HUES64 (cell line): ENCODE measurements at regions not wholly inside any gene's neighbourhood (a gene's known extent, or its start where the extent isn't known, plus 50 kb on each side); places are given as distances from the start of the nearest gene placed in this dataset.

Source experiments
- H3K27ac ChIP-seq: 2 replicates; pipeline ENCODE4 v1.7.0; 2013; ENCODE audit warnings: low read depth, low read length, inconsistent platforms
- H3K27me3 ChIP-seq: 2 replicates; pipeline ENCODE4 v1.6.1; 2013; ENCODE audit warnings: mild to moderate bottlenecking, low read length; ENCODE audit not compliant: insufficient read depth
- H3K36me3 ChIP-seq: 2 replicates; pipeline ENCODE4 v1.6.1; 2013; ENCODE audit warnings: mild to moderate bottlenecking, low read length; ENCODE audit not compliant: insufficient read depth
- H3K4me1 ChIP-seq: 2 replicates; pipeline ENCODE4 v1.6.1; 2013; ENCODE audit warnings: mild to moderate bottlenecking, low read length, moderate library complexity; ENCODE audit not compliant: insufficient read depth
- H3K4me3 ChIP-seq: 2 replicates; pipeline ENCODE4 v1.5.1; 2013; ENCODE audit warnings: mild to moderate bottlenecking, low read length, moderate library complexity
- H3K9ac ChIP-seq: 2 replicates; pipeline ENCODE4 v1.6.1; 2013; ENCODE audit warnings: mild to moderate bottlenecking, low read depth, low read length
- H3K9me3 ChIP-seq: 2 replicates; pipeline ENCODE4 v1.6.1; 2013; ENCODE audit warnings: low read depth, low read length; ENCODE audit not compliant: insufficient read depth
- WGBS: fragments of 150-250, 120-280 bp; methylation state at CpG from one replicate; pipeline ENCODE4 v1.1.7; 2013; ENCODE audit warnings: missing lambda C conversion rate; 5-methylcytosine and 5-hydroxymethylcytosine counted together

DNA sequence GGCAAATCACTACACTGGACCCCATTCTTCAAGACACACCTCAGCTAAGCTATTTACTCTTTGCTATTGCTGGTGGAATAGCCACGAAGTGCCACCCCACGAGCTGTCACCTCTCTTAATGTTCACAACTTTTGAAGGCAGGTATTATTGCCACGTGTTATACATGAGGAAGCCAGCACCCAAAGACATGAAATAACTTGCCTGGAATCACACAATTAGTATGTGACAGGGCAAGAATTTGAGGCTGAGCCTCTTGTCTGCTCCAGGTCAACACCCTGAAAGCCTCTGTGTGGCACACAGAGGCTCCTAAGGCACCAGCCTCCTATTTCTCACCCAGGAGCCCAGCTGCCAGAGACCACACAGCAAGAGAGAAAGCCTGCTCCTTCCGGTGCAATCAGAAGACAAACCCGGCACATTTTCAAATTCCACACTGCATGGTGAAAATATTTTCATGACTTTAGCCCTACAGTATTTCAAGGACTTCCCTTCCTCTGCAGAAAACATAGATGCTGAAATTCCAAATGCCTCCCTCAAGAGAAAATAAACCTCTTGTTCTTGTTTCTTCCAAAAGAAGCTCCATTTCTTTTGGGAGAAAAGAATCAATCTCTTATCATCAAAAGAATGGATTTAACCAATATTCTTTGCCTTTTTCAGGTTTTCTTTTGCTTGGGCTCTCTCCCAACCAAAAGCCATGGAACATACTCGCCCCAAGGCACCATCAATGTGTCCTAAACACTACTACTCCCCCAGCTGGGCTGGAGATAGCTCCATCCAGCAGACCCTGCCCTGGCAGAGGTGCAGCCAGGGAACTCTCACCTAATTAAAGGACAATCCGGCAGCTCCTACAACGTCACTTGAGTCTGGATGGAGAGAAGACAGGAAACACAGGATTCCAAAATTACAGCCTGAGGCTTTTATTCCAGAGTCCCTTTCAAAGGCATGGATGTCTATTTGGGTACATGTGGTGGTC, 84.7 kb upstream of the THBS1 start:
- Histone ChIP-seq H3K9ac (no peak overlapping the region), H3K4me3 (no peak overlapping the region), H3K27ac (no peak overlapping the region), H3K36me3 (no peaks in the 10 kb centered on the region), H3K27me3 (no peaks in the 10 kb centered on the region), H3K9me3 (no peaks in the 10 kb centered on the region), H3K4me1 (no peaks in the 10 kb centered on the region)
- 85% methylated on average over 8 of the region's 8 CpGs for WGBS

DNA sequence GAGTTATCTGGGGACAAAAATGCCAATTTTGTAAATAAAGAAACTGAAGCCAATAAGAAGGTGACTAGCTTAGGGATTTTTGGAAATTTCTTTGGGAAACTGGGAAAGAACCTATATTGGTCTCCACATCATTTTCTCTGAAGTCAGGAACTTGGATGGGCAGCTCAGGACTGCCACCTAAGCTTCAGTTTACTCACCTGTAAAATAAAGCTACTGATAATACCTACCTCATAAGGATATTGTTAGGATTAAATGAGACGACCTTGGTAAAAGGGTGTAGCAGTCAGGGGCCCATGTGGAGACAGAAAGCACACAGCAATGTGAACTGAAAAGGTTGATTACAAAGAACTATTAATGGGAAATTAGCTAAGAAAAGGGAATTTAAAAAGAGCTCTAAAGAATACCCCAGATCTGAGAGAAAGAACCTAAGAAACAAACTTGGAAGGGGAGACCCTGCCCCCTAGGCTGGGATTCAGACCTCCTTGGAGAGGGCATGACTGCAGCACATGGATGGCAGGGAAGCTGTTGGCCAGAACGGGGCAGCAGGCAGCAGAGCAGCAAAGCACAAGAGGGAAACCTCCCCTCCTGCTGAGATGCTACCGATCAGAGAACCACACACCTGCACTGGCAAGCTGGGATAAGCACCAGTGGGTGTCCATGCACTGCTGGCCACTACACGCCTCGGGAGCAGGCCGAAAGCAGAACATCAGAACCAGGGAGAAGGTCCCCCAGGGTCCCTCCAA, 83.7 kb upstream of the THBS1 start:
- Histone ChIP-seq H3K36me3 (no peaks in the 10 kb centered on the region), H3K9ac (no peak overlapping the region), H3K9me3 (no peaks in the 10 kb centered on the region), H3K27me3 (no peaks in the 10 kb centered on the region), H3K4me1 (no peaks in the 10 kb centered on the region), H3K27ac (no peak overlapping the region), H3K4me3 (no peak overlapping the region)
- 88% methylated on average over 6 of the region's 6 CpGs for WGBS

DNA sequence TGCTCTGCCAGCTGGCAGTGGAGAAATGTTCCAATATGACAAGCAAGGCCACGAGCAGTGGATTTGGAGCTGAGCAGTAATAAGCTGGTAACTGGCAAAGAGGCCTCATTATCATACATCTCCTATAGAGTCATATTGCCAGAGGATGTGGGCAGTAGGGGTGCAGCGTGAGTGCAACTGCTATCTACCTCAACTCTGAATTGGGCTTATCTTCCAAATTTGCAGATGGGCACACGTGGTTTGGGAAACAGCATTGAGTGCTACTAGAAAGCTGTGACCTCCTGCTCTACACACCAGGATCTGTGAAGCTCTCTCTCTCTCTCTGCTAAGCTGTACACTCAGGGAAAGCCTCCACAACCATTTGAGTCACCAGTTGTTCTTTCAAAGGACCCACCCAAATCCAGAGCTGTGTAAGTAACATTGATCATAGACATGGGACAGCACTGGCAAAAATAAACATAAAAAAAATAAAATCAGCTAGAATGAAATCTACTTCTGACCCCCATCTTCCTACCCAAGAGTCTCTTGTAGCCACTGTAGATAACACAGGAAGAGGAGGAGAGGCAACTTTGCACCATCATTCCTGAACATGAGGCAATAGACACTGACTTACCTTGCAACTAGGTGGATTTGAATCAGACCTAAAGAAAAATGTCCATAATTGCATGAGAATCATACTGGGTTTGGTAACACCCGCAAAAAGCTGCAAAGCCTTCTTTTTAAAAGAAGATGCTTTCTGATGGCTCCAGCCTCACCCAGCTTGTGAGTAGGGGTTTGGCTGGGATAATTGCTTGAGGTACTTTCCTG, 82.9 kb upstream of the THBS1 start:
- Histone ChIP-seq H3K27ac (no peak overlapping the region), H3K4me1 (no peaks in the 10 kb centered on the region), H3K4me3 (no peak overlapping the region), H3K9ac (no peak overlapping the region), H3K9me3 (no peaks in the 10 kb centered on the region), H3K27me3 (no peaks in the 10 kb centered on the region), H3K36me3 (no peaks in the 10 kb centered on the region)
- 72% methylated on average over 4 of the region's 4 CpGs for WGBS

DNA sequence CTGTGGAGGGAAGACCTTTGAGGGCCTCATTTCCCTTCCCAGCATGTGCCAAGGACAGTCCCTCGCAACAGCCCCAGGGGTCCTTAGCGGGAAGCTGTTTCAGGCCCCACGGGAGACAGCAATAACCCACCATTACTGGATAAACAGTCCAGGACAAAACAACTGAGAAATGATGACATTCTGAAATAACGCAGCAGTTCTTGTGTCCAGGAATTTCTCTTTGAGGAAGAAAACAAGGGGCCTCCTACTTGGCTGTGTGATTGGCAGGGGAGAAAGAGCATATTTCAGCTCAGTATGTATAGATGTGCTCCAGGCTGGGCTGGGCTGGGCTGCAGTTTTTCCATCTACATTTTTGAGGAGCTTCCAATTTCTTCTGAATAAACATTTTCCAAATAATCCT, 82.2 kb upstream of the THBS1 start:
- Histone ChIP-seq H3K9me3 (no peaks in the 10 kb centered on the region), H3K27me3 (no peaks in the 10 kb centered on the region), H3K27ac (no peak overlapping the region), H3K4me1 (no peaks in the 10 kb centered on the region), H3K36me3 (no peaks in the 10 kb centered on the region), H3K4me3 (no peak overlapping the region), H3K9ac (no peak overlapping the region)
- 85% methylated on average over 4 of the region's 4 CpGs for WGBS

GRCh38 chr15:39499042-39499441, 81.8 kb upstream of the THBS1 start:
- 94% methylated on average over 1 of the region's 1 CpG for WGBS
- no peaks in the 10 kb centered on the region for H3K36me3 ChIP-seq
- no peaks in the 10 kb centered on the region for H3K9me3 ChIP-seq
- no peak overlapping the region for H3K9ac ChIP-seq
- no peaks in the 10 kb centered on the region for H3K27me3 ChIP-seq
- no peaks in the 10 kb centered on the region for H3K4me1 ChIP-seq
- no peak overlapping the region for H3K4me3 ChIP-seq
- no peak overlapping the region for H3K27ac ChIP-seq

GRCh38 chr15:39499681-39500080, 81.2 kb upstream of the THBS1 start:
- no peaks in the 10 kb centered on the region for H3K9me3 ChIP-seq
- no peak overlapping the region for H3K9ac ChIP-seq
- 93% methylated on average over 4 of the region's 4 CpGs for WGBS
- H3K27ac ChIP-seq: no peak overlapping the region
- no peaks in the 10 kb centered on the region for H3K4me1 ChIP-seq
- H3K4me3 ChIP-seq: no peak overlapping the region
- no peaks in the 10 kb centered on the region for H3K27me3 ChIP-seq
- H3K36me3 ChIP-seq: no peaks in the 10 kb centered on the region

- Histone ChIP-seq H3K4me1 (no peaks in the 10 kb centered on the region), H3K9me3 (no peaks in the 10 kb centered on the region), H3K9ac (no peak overlapping the region), H3K27ac (no peak overlapping the region), H3K36me3 (no peaks in the 10 kb centered on the region), H3K4me3 (no peak overlapping the region), H3K27me3 (no peaks in the 10 kb centered on the region)
- WGBS: 92% methylated on average over 6 of the region's 6 CpGs
Observed at GRCh38 chr15:39501366-39502081, 79.4 kb upstream of the THBS1 start.

- H3K9me3 ChIP-seq: no peaks in the 10 kb centered on the region
- H3K9ac ChIP-seq: no peak overlapping the region
- H3K4me1 ChIP-seq: no peaks in the 10 kb centered on the region
- no peak overlapping the region for H3K27ac ChIP-seq
- WGBS: 93% methylated on average over 4 of the region's 4 CpGs
- H3K27me3 ChIP-seq: no peaks in the 10 kb centered on the region
- H3K4me3 ChIP-seq: no peak overlapping the region
- no peaks in the 10 kb centered on the region for H3K36me3 ChIP-seq
Observed at GRCh38 chr15:39502082-39502447, 78.8 kb upstream of the THBS1 start.

GRCh38 chr15:39502611-39503195, 78.2 kb upstream of the THBS1 start:
- H3K36me3 ChIP-seq: no peaks in the 10 kb centered on the region
- H3K27me3 ChIP-seq: no peaks in the 10 kb centered on the region
- no peak overlapping the region for H3K4me3 ChIP-seq
- no peak overlapping the region for H3K9ac ChIP-seq
- 71% methylated on average over 3 of the region's 4 CpGs for WGBS
- H3K27ac ChIP-seq: no peak overlapping the region
- H3K9me3 ChIP-seq: no peaks in the 10 kb centered on the region
- no peaks in the 10 kb centered on the region for H3K4me1 ChIP-seq

- H3K27me3 ChIP-seq: no peaks in the 10 kb centered on the region
- H3K4me3 ChIP-seq: no peak overlapping the region
- WGBS: 94% methylated on average over 4 of the region's 4 CpGs
- H3K9ac ChIP-seq: no peak overlapping the region
- H3K36me3 ChIP-seq: no peaks in the 10 kb centered on the region
- no peaks in the 10 kb centered on the region for H3K4me1 ChIP-seq
- H3K9me3 ChIP-seq: no peaks in the 10 kb centered on the region
- H3K27ac ChIP-seq: no peak overlapping the region
Observed at GRCh38 chr15:39503526-39503925, 77.4 kb upstream of the THBS1 start.
